IMR-90 (cell line): ENCODE measurements at regions not wholly inside any gene's neighbourhood (a gene's known extent, or its start where the extent isn't known, plus 50 kb on each side); places are given as distances from the start of the nearest gene placed in this dataset.

ENCODE experiments used
- ATAC-seq: fragments of 200-7000 bp; cut with Tn5 transposase; 2 replicates; pipeline ENCODE4 v1.9.1; 2020; ENCODE audit warnings: low read depth, mild to moderate bottlenecking, moderate library complexity
- BruUV-seq: library from RNA; stranded (reverse); fragments of 400-500 nt; replicated peaks from 2 replicates; lab custom pipeline; 2021; lab: Mats Ljungman, UMichigan
- CTCF ChIA-PET: fragments of 300-600 bp; formaldehyde crosslinking; extraction: SDS; loops from one replicate; lab custom pipeline; 2021; ENCODE audit warnings: antibody characterized with exemption; lab: Yijun Ruan, JAX
- POLR2A ChIA-PET: fragments of 300-600 bp; sonication (Branson Sonifier 250); formaldehyde crosslinking; loops from one replicate; lab custom pipeline; 2022; ENCODE audit warnings: antibody characterized with exemption; ENCODE audit not compliant: unreplicated experiment; lab: Charles Lee
- DNase-seq: peaks from one replicate; pipeline ENCODE4 v3.0.0; 2013
- H2AFZ ChIP-seq: replicated peaks from 2 replicates; pipeline ENCODE3; 2013; ENCODE audit warnings: low read length, mild to moderate bottlenecking; ENCODE audit not compliant: poor library complexity
- H2AK5ac ChIP-seq: 2 replicates; pipeline ENCODE4 v1.6.1; 2013; ENCODE audit warnings: low read depth, low read length, inconsistent platforms
- H2AK9ac ChIP-seq: replicated peaks from 2 replicates; pipeline ENCODE3; 2013; ENCODE audit warnings: mild to moderate bottlenecking, low read depth, low read length, moderate library complexity; ENCODE audit not compliant: poor library complexity
- H2BK120ac ChIP-seq: 2 replicates; pipeline ENCODE4 v1.6.1; 2013; ENCODE audit warnings: low read depth, low read length, inconsistent platforms
- H2BK15ac ChIP-seq: 3 replicates; pipeline ENCODE4 v1.6.1; 2013; ENCODE audit warnings: low read depth, low read length, inconsistent platforms
- H2BK20ac ChIP-seq: 2 replicates; pipeline ENCODE4 v1.6.1; 2013; ENCODE audit warnings: low read depth, mild to moderate bottlenecking, inconsistent platforms, low read length, moderate library complexity
- H2BK5ac ChIP-seq: 2 replicates; pipeline ENCODE4 v1.6.1; 2013; ENCODE audit warnings: mild to moderate bottlenecking, low read depth, low read length, inconsistent platforms; ENCODE audit not compliant: poor library complexity, severe bottlenecking
- H3K14ac ChIP-seq: replicated peaks from 2 replicates; pipeline ENCODE4 v1.6.1; 2013; ENCODE audit warnings: low read depth, low read length, inconsistent platforms
- H3K18ac ChIP-seq: 2 replicates; pipeline ENCODE4 v1.6.1; 2013; ENCODE audit warnings: low read depth, low read length, control low read depth
- H3K23ac ChIP-seq: 2 replicates; pipeline ENCODE4 v1.6.1; 2013; ENCODE audit warnings: low read depth, low read length, inconsistent platforms
- H3K27ac ChIP-seq: 2 replicates; pipeline ENCODE4 v1.5.1; 2013; ENCODE audit warnings: mild to moderate bottlenecking, control low read depth, low read length; ENCODE audit not compliant: insufficient read depth
- H3K27me3 ChIP-seq: 2 replicates; pipeline ENCODE4 v1.6.1; 2013; ENCODE audit warnings: low read length; ENCODE audit not compliant: control insufficient read depth, insufficient read depth
- H3K36me3 ChIP-seq: 2 replicates; pipeline ENCODE4 v1.6.1; 2013; ENCODE audit warnings: low read length, mixed read lengths; ENCODE audit not compliant: control insufficient read depth, insufficient read depth
- H3K4ac ChIP-seq: 2 replicates; pipeline ENCODE4 v1.6.1; 2013; ENCODE audit warnings: low read depth, low read length, inconsistent platforms
- H3K4me1 ChIP-seq: 2 replicates; pipeline ENCODE4 v1.6.1; 2013; ENCODE audit warnings: low read length, mixed read lengths; ENCODE audit not compliant: control insufficient read depth, insufficient read depth
- H3K4me2 ChIP-seq: 2 replicates; pipeline ENCODE4 v1.6.1; 2013; ENCODE audit warnings: low read depth, mild to moderate bottlenecking, control low read depth, low read length, moderate library complexity
- H3K4me3 ChIP-seq: 2 replicates; pipeline ENCODE4 v1.5.1; 2013; ENCODE audit warnings: low read depth, mild to moderate bottlenecking, control low read depth, low read length, moderate library complexity; ENCODE audit not compliant: insufficient read depth
- H3K56ac ChIP-seq: 2 replicates; pipeline ENCODE4 v1.6.1; 2013; ENCODE audit warnings: low read length, inconsistent platforms; ENCODE audit not compliant: insufficient read depth; ENCODE audit errors: extremely low read depth
- H3K79me1 ChIP-seq, 2 experiments: 2 replicates each; pipeline ENCODE4 v1.6.1; 2013; ENCODE audit warnings: low read length in 2 of 2, inconsistent platforms in 1 of 2, low read depth in 1 of 2
- H3K9ac ChIP-seq: 2 replicates; pipeline ENCODE4 v1.6.1; 2013; ENCODE audit warnings: low read depth, low read length, control low read depth
- H3K9me1 ChIP-seq: 2 replicates; pipeline ENCODE4 v1.6.1; 2013; ENCODE audit warnings: low read length, inconsistent platforms; ENCODE audit not compliant: insufficient read depth
- H3K9me3 ChIP-seq: 2 replicates; pipeline ENCODE4 v1.6.1; 2013; ENCODE audit warnings: low read length; ENCODE audit not compliant: control insufficient read depth, insufficient read depth
- H4K20me1 ChIP-seq: 2 replicates; pipeline ENCODE4 v1.6.1; 2013; ENCODE audit warnings: low read length, inconsistent platforms; ENCODE audit not compliant: insufficient read depth
- H4K5ac ChIP-seq: 2 replicates; pipeline ENCODE4 v1.6.1; 2013; ENCODE audit warnings: mild to moderate bottlenecking, low read depth, low read length, control low read depth
- H4K8ac ChIP-seq, 2 experiments: 2 replicates each; pipeline ENCODE4 v1.6.1; 2013; ENCODE audit warnings: low read depth in 2 of 2, low read length in 2 of 2, control low read depth in 1 of 2, inconsistent platforms in 1 of 2
- H4K91ac ChIP-seq: 2 replicates; pipeline ENCODE4 v1.6.1; 2013; ENCODE audit warnings: low read depth, low read length, inconsistent platforms; ENCODE audit not compliant: insufficient read depth
- BHLHE40 ChIP-seq: fragments of 150-350 bp; IDR thresholded peaks from 2 replicates; pipeline ENCODE4 v1.6.1; 2016; ENCODE audit warnings: mild to moderate bottlenecking, low read depth, low read length
- CEBPB ChIP-seq: IDR thresholded peaks from 2 replicates; pipeline ENCODE4 v1.6.1; 2012; ENCODE audit warnings: low read depth, low read length, improper control_type of control experiment
- CHD1 ChIP-seq: IDR thresholded peaks from 2 replicates; pipeline ENCODE4 v1.6.1; 2012; ENCODE audit warnings: low read depth, low read length, improper control_type of control experiment
- CTCF ChIP-seq: conservative IDR thresholded peaks from 2 replicates; pipeline ENCODE4 v1.5.1; 2012; ENCODE audit warnings: mild to moderate bottlenecking, low read depth, low read length, improper control_type of control experiment
- ELK1 ChIP-seq: fragments of 150-350 bp; IDR thresholded peaks from 2 replicates; pipeline ENCODE4 v1.6.1; 2016; ENCODE audit warnings: low read depth, mild to moderate bottlenecking, low read length, moderate library complexity, borderline replicate concordance
- FOS ChIP-seq: fragments of 150-350 bp; IDR thresholded peaks from 2 replicates; pipeline ENCODE4 v1.6.1; 2016; ENCODE audit warnings: low read depth, low read length
- MAFK ChIP-seq: IDR thresholded peaks from 2 replicates; pipeline ENCODE4 v1.6.1; 2012; ENCODE audit warnings: low read depth, low read length, improper control_type of control experiment
- MAZ ChIP-seq: IDR thresholded peaks from 2 replicates; pipeline ENCODE4 v1.6.1; 2012; ENCODE audit warnings: low read depth, mild to moderate bottlenecking, low read length, improper control_type of control experiment, moderate library complexity, borderline replicate concordance
- MXI1 ChIP-seq: IDR thresholded peaks from 2 replicates; pipeline ENCODE4 v1.6.1; 2012; ENCODE audit warnings: low read depth, mild to moderate bottlenecking, low read length, moderate library complexity, borderline replicate concordance
- NFE2L2 ChIP-seq: fragments of 150-350 bp; IDR thresholded peaks from 2 replicates; pipeline ENCODE4 v1.6.1; 2016; ENCODE audit warnings: low read depth, mild to moderate bottlenecking, low read length
- POLR2A ChIP-seq: IDR thresholded peaks from 2 replicates; pipeline ENCODE4 v1.6.1; 2012; ENCODE audit warnings: mild to moderate bottlenecking, low read depth, low read length
- RAD21 ChIP-seq: IDR thresholded peaks from 2 replicates; pipeline ENCODE4 v1.6.1; 2012; ENCODE audit warnings: low read length, improper control_type of control experiment
- RCOR1 ChIP-seq: IDR thresholded peaks from 2 replicates; pipeline ENCODE4 v1.6.1; 2012; ENCODE audit warnings: mild to moderate bottlenecking, low read length, improper control_type of control experiment; ENCODE audit not compliant: insufficient replicate concordance
- RFX5 ChIP-seq: IDR thresholded peaks from 2 replicates; pipeline ENCODE4 v1.8.0; 2012; ENCODE audit warnings: low read depth, mild to moderate bottlenecking, low read length, moderate library complexity
- SMC3 ChIP-seq: fragments of 150-350 bp; IDR thresholded peaks from 2 replicates; pipeline ENCODE4 v1.6.1; 2016; ENCODE audit warnings: low read depth, mild to moderate bottlenecking, antibody characterized with exemption, low read length, moderate library complexity
- USF2 ChIP-seq: fragments of 150-350 bp; IDR thresholded peaks from 2 replicates; pipeline ENCODE4 v1.6.1; 2017; ENCODE audit warnings: mild to moderate bottlenecking, antibody characterized with exemption, low read length, low read depth
- dilution Hi-C: fragments of 300-500 bp; cut with HindIII; formaldehyde crosslinking; loops from one replicate; pipeline ENCODE4 v1.14.3; 2018; ENCODE audit warnings: low sequenced_read_pairs; ENCODE audit not compliant: unreplicated experiment
- in situ Hi-C: fragments of 300-500 bp; cut with MboI; formaldehyde crosslinking; loops from 3 replicates; pipeline ENCODE4 v1.14.3; 2019; ENCODE audit warnings: low sequenced_read_pairs, inconsistent platforms, mixed read lengths
- intact Hi-C: fragments of 100-400 bp; cut with micrococcal nuclease; formaldehyde crosslinking; loops from 2 replicates; pipeline ENCODE4 v1.10.0; 2022

- H2BK15ac ChIP-seq = no peak overlapping the region
- H3K4me2 ChIP-seq = no peak overlapping the region
- H4K20me1 ChIP-seq = no peaks in the 10 kb centered on the region
- no TSS peak for BruUV-seq
- H3K56ac ChIP-seq = no peak overlapping the region
- peaks cover 7% of the 10 kb centered on the region for H3K9me3 ChIP-seq
- H3K23ac ChIP-seq = no peak overlapping the region
- no peak overlapping the region for H2BK120ac ChIP-seq
- no peak overlapping the region for H3K4ac ChIP-seq
- ChIA-PET CTCF (interaction anchor here (0.6 kb wide), 1 partner anchor 77 kb away, joined by 3 read pairs; no protein-coding TSS in a partner anchor), POLR2A (no interaction called here)
- H3K79me1 ChIP-seq = no peaks in the 10 kb centered on the region
- no peak for ATAC-seq
- dilution Hi-C loops = no loop called here
- no peak overlapping the region for H2AFZ ChIP-seq
- no peak overlapping the region for H3K27ac ChIP-seq
- no peak overlapping the region for H2AK5ac ChIP-seq
- in situ Hi-C loops = no loop called here
- TF ChIP-seq BHLHE40 = no peak
- TF ChIP-seq NFE2L2 = no peak
- TF ChIP-seq RFX5 = no peak
- no peak for TF ChIP-seq MAFK
- no peak for TF ChIP-seq FOS
- TF ChIP-seq MXI1 = no peak
- no peak for TF ChIP-seq CEBPB
- TF ChIP-seq CTCF = no peak
- no peak for TF ChIP-seq RCOR1
- TF ChIP-seq POLR2A = no peak
- no peak for TF ChIP-seq MAZ
- no peak for TF ChIP-seq RAD21
- TF ChIP-seq SMC3 = no peak
- TF ChIP-seq CHD1 = no peak
- TF ChIP-seq ELK1 = no peak
- no peak for TF ChIP-seq USF2
- H3K14ac ChIP-seq = no peak overlapping the region
- H3K27me3 ChIP-seq = no peaks in the 10 kb centered on the region
- no peak overlapping the region for H3K18ac ChIP-seq
- no peak overlapping the region for H4K5ac ChIP-seq
- H3K9me1 ChIP-seq = no peaks in the 10 kb centered on the region
- intact Hi-C loops = no loop called here
- H2BK20ac ChIP-seq = no peak overlapping the region
- no peaks in the 10 kb centered on the region for H3K36me3 ChIP-seq
- no peak overlapping the region for H3K4me3 ChIP-seq
- no peak for DNase-seq
- no peak overlapping the region for H2AK9ac ChIP-seq
- no peak overlapping the region for H2BK5ac ChIP-seq
- no peaks in the 10 kb centered on the region for H3K4me1 ChIP-seq
- H4K8ac ChIP-seq = no peak overlapping the region
- no peak overlapping the region for H3K9ac ChIP-seq
- no peak overlapping the region for H4K91ac ChIP-seq
These were observed 531.5 kb downstream of the EPHA7 start for GRCh38 chr6:92887871-92888270.
